HL-60 (cell line): ENCODE measurements at regions not wholly inside any gene's neighbourhood (a gene's known extent, or its start where the extent isn't known, plus 50 kb on each side); places are given as distances from the start of the nearest gene placed in this dataset.

Experiments used
- DNase-seq, 2 experiments: peaks; one replicate each; pipeline ENCODE4 v3.0.0-alpha.2; 2010 to 2020; ENCODE audit warnings: low read depth in 1 of 2, low spot score in 1 of 2
- H3K27ac ChIP-seq: fragments of 250-450 bp; sonication (Bioruptor Pico); replicated peaks from 2 replicates; pipeline ENCODE4 v1.5.1; 2020; ENCODE audit warnings: mild to moderate bottlenecking, moderate library complexity
- H3K27me3 ChIP-seq: fragments of 250-450 bp; sonication (Bioruptor Pico); 2 replicates; pipeline ENCODE4 v1.5.1; 2021; ENCODE audit warnings: mild to moderate bottlenecking, moderate library complexity; ENCODE audit not compliant: insufficient read depth, poor library complexity, severe bottlenecking
- H3K4me3 ChIP-seq: replicated peaks from 2 replicates; pipeline ENCODE4 v1.5.1; 2011; ENCODE audit warnings: mild to moderate bottlenecking, control low read depth, low read length; ENCODE audit not compliant: insufficient read depth
- CTCF ChIP-seq: IDR thresholded peaks from one replicate; pipeline ENCODE4 v1.5.1; 2011; ENCODE audit warnings: low read length, control low read depth, inconsistent platforms; ENCODE audit not compliant: insufficient read depth
- GABPA ChIP-seq: IDR thresholded peaks from 2 replicates; pipeline ENCODE4 v1.6.1; 2012; ENCODE audit warnings: low read depth
- POLR2AphosphoS5 ChIP-seq: IDR thresholded peaks from 2 replicates; pipeline ENCODE4 v1.6.1; 2012; ENCODE audit warnings: low read depth
- SPI1 ChIP-seq: IDR thresholded peaks from 2 replicates; pipeline ENCODE4 v1.6.1; 2012; ENCODE audit warnings: low read depth, mild to moderate bottlenecking, borderline replicate concordance
- TF ChIP-seq, protein P1 (sequence below): IDR thresholded peaks from 2 replicates; pipeline ENCODE4 v1.6.1; 2012; ENCODE audit warnings: low read depth; ENCODE audit not compliant: insufficient replicate concordance

DNA sequence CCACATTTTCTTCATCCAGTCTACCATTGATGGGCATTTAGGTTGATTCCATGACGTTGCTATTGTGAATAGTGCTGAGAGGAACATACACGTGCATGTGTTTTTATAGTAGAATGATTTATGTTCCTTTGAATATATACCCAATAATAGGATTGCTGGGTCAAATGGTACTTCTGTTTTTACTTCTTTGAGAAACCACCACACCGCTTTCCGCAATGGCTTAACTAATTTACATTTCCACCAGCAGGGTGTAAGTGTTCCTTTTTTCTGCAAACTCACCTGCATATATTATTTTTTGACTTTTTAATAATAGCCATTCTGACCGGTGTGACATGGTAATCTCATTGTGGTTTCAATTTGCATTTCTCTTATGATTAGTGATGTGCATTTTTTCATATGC is 82.2 kb upstream of the RFX3 start:
- no peak overlapping the region for H3K4me3 ChIP-seq
- DNase-seq: no peak

GRCh38 chr9:3600672-3601071 is 74.9 kb upstream of the RFX3 start:
- DNase-seq: no peak
- Histone ChIP-seq H3K27me3 (no peaks in the 10 kb centered on the region), H3K4me3 (no peak overlapping the region), H3K27ac (no peak overlapping the region)
- TF ChIP-seq CTCF (no peak), SPI1 (no peak), POLR2AphosphoS5 (no peak), GABPA (no peak)
- TF ChIP-seq, protein P1, sequence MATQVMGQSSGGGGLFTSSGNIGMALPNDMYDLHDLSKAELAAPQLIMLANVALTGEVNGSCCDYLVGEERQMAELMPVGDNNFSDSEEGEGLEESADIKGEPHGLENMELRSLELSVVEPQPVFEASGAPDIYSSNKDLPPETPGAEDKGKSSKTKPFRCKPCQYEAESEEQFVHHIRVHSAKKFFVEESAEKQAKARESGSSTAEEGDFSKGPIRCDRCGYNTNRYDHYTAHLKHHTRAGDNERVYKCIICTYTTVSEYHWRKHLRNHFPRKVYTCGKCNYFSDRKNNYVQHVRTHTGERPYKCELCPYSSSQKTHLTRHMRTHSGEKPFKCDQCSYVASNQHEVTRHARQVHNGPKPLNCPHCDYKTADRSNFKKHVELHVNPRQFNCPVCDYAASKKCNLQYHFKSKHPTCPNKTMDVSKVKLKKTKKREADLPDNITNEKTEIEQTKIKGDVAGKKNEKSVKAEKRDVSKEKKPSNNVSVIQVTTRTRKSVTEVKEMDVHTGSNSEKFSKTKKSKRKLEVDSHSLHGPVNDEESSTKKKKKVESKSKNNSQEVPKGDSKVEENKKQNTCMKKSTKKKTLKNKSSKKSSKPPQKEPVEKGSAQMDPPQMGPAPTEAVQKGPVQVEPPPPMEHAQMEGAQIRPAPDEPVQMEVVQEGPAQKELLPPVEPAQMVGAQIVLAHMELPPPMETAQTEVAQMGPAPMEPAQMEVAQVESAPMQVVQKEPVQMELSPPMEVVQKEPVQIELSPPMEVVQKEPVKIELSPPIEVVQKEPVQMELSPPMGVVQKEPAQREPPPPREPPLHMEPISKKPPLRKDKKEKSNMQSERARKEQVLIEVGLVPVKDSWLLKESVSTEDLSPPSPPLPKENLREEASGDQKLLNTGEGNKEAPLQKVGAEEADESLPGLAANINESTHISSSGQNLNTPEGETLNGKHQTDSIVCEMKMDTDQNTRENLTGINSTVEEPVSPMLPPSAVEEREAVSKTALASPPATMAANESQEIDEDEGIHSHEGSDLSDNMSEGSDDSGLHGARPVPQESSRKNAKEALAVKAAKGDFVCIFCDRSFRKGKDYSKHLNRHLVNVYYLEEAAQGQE: no peak

More for the DNA sequence above, 82.2 kb upstream of the RFX3 start:
- Histone ChIP-seq H3K27ac (no peak overlapping the region), H3K27me3 (no peaks in the 10 kb centered on the region)
- TF ChIP-seq POLR2AphosphoS5: no peak
- no peak for TF ChIP-seq SPI1
- TF ChIP-seq GABPA: no peak
- no peak for TF ChIP-seq CTCF
- TF ChIP-seq, protein P1: no peak

- Histone ChIP-seq H3K27me3 (no peaks in the 10 kb centered on the region), H3K27ac (no peak overlapping the region), H3K4me3 (no peak overlapping the region)
- TF ChIP-seq, protein P1: no peak
- TF ChIP-seq CTCF: no peak
- TF ChIP-seq POLR2AphosphoS5: no peak
- no peak for TF ChIP-seq GABPA
- TF ChIP-seq SPI1: no peak
- no peak for DNase-seq
These were observed 72.0 kb upstream of the RFX3 start for GRCh38 chr9:3597792-3598191.
